ENCODE measurements at regions not wholly inside any gene's neighbourhood (a gene's known extent, or its start where the extent isn't known, plus 50 kb on each side); places are given as distances from the start of the nearest gene placed in this dataset.

DNA sequence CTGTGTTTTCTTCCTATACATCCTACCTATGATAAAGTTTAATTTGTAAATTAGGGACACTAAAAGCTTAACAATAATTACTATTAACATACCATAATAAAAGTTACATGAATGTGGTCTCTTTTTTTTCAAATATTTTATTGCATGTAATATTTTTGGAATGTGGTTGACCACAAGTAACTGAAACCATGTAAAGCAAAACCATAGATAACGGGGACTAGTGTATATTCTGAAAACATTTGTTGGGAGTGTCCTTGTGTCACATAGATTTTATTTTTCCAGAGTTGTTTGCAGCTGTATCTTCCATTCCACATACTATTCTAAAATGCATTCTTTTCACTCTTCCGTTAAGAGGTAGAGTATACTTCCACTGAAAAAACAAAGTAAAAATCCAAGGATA lies 200.4 kb downstream of the KIF18A start:
- H3K4me3 ChIP-seq (ENCODE audit: low read depth, low read length): no peak overlapping the region
- TF ChIP-seq, protein P1, sequence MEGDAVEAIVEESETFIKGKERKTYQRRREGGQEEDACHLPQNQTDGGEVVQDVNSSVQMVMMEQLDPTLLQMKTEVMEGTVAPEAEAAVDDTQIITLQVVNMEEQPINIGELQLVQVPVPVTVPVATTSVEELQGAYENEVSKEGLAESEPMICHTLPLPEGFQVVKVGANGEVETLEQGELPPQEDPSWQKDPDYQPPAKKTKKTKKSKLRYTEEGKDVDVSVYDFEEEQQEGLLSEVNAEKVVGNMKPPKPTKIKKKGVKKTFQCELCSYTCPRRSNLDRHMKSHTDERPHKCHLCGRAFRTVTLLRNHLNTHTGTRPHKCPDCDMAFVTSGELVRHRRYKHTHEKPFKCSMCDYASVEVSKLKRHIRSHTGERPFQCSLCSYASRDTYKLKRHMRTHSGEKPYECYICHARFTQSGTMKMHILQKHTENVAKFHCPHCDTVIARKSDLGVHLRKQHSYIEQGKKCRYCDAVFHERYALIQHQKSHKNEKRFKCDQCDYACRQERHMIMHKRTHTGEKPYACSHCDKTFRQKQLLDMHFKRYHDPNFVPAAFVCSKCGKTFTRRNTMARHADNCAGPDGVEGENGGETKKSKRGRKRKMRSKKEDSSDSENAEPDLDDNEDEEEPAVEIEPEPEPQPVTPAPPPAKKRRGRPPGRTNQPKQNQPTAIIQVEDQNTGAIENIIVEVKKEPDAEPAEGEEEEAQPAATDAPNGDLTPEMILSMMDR (IDR thresholded peaks at IDR 0.05; ENCODE audit: borderline replicate concordance, insufficient read depth, low read depth, low read length): no peak

DNA sequence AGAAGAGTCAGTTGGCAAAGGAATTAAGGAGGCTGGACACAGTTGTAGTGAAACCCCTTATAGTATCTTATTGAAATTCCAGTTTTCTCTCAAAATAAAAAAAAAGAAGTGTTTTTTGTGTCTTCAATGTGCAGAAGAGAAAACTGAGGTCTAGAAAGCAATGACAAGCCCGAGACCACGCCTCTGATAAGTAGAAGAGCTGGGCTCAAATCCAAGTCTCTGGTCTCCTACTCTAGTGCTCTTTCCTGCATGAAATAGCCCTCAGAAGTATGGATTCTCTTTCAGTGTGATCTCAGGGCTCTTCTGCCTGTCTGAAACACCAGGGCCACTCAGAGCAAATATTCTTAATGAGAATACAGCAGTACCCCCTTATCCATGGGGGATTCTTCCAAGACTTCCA lies 200.9 kb downstream of the KIF18A start:
- no peak overlapping the region for H3K4me3 ChIP-seq (ENCODE audit: low read depth, low read length)
- TF ChIP-seq, protein P1 (IDR thresholded peaks at IDR 0.05; ENCODE audit: borderline replicate concordance, insufficient read depth, low read depth, low read length): no peak

DNA sequence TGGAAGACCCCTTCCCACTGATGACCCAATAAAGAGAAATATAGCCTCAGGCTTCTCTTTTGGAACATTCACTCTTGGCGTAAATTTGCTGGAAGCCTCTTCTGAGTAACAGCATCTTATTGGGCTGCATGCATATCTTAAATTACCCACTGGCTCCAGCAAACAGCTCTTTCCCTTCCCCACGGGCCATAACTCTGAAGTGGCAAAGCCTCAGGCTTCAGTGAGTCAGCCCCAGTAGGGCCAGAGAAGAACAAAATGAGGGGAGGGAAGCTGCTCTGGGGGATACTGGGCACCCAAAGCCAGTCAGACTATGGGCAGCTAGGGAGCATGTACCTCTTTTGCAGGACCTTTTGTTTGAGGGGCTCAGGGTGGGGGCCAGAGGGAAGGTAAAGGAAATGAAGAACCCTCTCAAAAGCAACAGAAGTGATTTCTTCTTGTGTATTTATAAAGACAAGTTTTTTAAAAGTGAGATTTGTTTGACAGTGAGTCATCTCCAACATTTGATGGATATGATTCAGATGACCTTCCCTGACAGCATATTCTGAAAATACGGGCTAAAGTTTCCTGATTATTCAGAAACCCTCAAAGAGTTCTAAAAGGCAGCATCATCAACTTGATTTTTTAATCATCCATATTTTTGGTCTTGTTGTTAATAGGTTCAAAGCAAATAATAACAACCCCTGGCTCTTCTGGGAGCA lies 203.4 kb downstream of the KIF18A start:
- TF ChIP-seq, protein P1 (IDR thresholded peaks at IDR 0.05; ENCODE audit: borderline replicate concordance, insufficient read depth, low read depth, low read length): no peak

DNA sequence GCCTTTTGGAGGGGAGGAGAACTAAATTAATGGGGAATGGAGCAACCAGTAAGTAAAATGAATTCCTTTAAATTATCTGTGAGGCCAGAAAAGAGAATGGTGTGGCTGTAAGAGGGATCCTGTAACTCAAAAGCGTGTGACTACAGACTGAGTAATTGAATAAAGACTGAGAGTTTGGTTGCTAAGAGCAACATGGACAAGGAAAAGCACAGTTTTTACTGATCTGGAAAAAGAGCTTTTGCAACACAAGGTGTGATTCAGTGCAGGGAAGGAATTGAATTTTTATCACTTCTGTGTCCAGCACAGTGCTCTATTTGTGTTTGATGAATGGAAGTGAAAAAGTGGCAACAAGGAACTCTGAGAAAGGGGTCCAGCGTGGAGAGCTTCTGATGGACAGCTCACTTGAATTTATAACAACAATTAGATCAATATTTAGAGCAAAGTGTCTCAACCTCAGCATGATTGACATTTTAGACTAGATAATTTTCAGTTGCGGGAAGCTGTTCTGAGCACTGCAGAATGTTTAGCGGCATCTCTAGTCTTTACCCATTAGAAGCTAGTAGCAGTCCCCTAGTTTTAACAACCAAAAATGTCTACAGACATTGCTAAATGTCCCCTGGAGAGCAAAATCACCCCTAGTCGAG lies 202.8 kb upstream of the BDNF start:
- H3K4me3 ChIP-seq (ENCODE audit: low read depth, low read length): no peak overlapping the region
- TF ChIP-seq, protein P1 (IDR thresholded peaks at IDR 0.05; ENCODE audit: borderline replicate concordance, insufficient read depth, low read depth, low read length): no peak

More for the DNA sequence above, 203.4 kb downstream of the KIF18A start:
- no peak overlapping the region for H3K4me3 ChIP-seq (ENCODE audit: low read depth, low read length)

DNA sequence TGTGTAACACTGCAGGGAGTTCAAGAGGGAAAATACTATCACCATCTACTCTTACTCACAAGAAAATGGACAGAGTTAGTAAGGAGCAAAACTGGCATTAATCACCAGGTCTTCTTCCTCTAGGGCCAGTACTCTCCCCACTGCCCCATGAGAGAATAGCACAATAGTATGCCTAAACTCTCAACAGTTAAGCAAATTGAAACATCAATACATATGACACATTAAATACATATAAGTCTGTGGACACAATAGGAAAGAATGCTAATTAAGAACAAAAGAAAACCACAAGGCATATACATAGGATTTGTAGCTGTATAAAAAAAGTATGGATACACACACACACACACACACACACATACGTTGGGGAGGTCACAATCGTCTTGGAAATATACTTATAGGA lies 197.9 kb upstream of the BDNF start:
- TF ChIP-seq, protein P1 (IDR thresholded peaks at IDR 0.05; ENCODE audit: borderline replicate concordance, insufficient read depth, low read depth, low read length): no peak
- no peak overlapping the region for H3K4me3 ChIP-seq (ENCODE audit: low read depth, low read length)

DNA sequence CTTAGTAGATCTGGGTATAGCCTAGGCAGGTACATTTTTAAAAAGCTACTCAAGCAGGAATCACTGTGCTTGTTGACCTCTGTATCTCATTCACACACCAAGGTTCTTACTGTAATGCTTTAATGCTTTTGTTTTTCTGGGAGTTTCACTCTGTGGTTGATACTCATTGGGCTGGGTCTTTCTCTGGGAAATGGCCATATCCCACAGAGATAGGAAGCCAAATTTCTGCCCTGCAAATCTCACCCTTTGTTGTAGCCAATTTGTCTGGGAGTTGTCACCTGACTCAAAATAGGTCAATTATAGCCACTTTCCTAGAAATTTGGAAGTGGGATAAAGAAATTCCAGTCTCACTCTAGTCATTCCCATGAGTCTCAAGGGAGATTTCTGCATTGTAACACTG lies 195.8 kb upstream of the BDNF start:
- H3K4me3 ChIP-seq (ENCODE audit: low read depth, low read length): no peak overlapping the region
- TF ChIP-seq, protein P1 (IDR thresholded peaks at IDR 0.05; ENCODE audit: borderline replicate concordance, insufficient read depth, low read depth, low read length): no peak

DNA sequence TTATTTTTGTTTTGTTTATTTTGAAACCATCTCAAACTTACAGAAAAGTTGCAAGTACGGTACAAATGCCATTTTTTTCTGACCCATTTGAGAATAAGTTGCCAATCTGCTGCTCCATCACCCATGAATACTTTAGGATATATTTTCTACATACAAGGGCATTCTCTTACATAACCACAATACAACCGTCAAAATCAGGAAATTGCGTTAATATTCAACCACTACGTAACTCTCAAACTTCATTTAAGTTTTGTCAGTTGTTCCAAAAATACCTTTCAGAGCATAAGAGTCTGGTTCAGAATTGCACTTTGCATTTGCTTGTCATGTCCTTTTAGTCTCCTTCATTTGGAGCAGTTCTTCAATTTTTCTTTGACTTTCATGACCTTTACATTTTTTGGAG lies 194.3 kb upstream of the BDNF start:
- no peak overlapping the region for H3K4me3 ChIP-seq (ENCODE audit: low read depth, low read length)
- TF ChIP-seq, protein P1 (IDR thresholded peaks at IDR 0.05; ENCODE audit: borderline replicate concordance, insufficient read depth, low read depth, low read length): no peak

Measured in GM12875 (cell line).